ENCODE measurements at regions not wholly inside any gene's neighbourhood (a gene's known extent, or its start where the extent isn't known, plus 50 kb on each side); places are given as distances from the start of the nearest gene placed in this dataset.

DNA sequence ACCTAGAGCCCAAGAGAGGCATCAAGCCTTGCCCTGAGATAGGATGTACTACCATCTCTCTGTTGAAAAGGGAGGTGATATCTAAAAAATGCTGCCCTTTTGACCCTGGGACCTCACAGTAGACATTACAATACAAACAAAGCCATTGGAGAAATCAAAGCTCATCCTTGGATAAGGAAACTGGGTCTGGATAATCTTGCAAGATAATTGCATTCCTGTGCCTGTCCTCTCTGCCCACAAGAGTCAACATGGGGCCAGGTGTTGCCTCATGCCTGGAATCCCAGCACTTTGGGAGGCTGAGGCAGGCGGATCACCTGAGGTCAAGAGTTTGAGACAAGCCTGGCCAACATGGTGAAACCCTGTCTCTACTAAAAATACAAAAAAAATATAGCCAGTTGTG is 57.3 kb upstream of the DLG1 start:
- H3K4me1 ChIP-seq (ENCODE audit: insufficient read depth, low read length), result peaks cover 45% of the 10 kb centered on the region
- H3K4me2 ChIP-seq (ENCODE audit: low read depth, low read length), result no peak overlapping the region
- no peak overlapping the region for H3K4me3 ChIP-seq (replicated peaks in 1 of 3; ENCODE audit: insufficient read depth in 1 of 3, low read depth in 2 of 3, low read length in 3 of 3)
- in situ Hi-C loops (cut with HindIII; ENCODE audit: extremely low pct_ligation_motif_present, low pct_unique_long_range_greater_than_20kb), result no loop called here
- no peaks in the 10 kb centered on the region for H3K27me3 ChIP-seq (ENCODE audit: control insufficient read depth in 1 of 2, insufficient read depth in 2 of 2, low read length in 2 of 2)
- no peaks in the 10 kb centered on the region for H3K36me3 ChIP-seq (replicated peaks in 1 of 2; ENCODE audit: control insufficient read depth in 1 of 2, insufficient read depth in 2 of 2, low read length in 2 of 2)
- no peak overlapping the region for H2AFZ ChIP-seq (ENCODE audit: low read length)
- H3K9ac ChIP-seq (ENCODE audit: insufficient read depth, low read depth, low read length), result no peak overlapping the region
- ChIA-PET CTCF (ENCODE audit: low intra/inter-chr PET ratio, low total read pairs) (no interaction called here), POLR2A (interaction anchor here (1.1 to 3.3 kb wide), 4 partner anchors 9 to 16 kb away, joined by 4 to 51 read pairs (median 20); no protein-coding TSS in a partner anchor)
- no peak overlapping the region for H3K27ac ChIP-seq (ENCODE audit: extremely low read length, insufficient read depth, low read length)
- FAIRE-seq (peak; percentile 94), ATAC-seq (peak; percentile 70), DNase-seq (ENCODE audit: low spot score) (peak; percentile 87)
- no peaks in the 10 kb centered on the region for H3K79me2 ChIP-seq (ENCODE audit: insufficient read depth, low read length)
- 0% methylated on average over 1 of the region's 1 CpG for WGBS (ENCODE audit: low lambda C conversion rate)
- intact Hi-C loops (cut with micrococcal nuclease; ENCODE audit: unreplicated experiment), result no loop called here
- peaks cover 20% of the 10 kb centered on the region for H3K9me3 ChIP-seq (ENCODE audit: low read length)
- no peaks in the 10 kb centered on the region for H4K20me1 ChIP-seq (ENCODE audit: insufficient read depth, low read length)
- no TSS peak for BruUV-seq (replicated peaks)
- TF ChIP-seq STAG1 (CRISPR knock-in tag; IDR thresholded peaks at IDR 0.05) (peak; percentile 8; the same call in 1 of the 2 replicates), ZNF430 (CRISPR knock-in tag; IDR thresholded peaks at IDR 0.05) (0 out of 2 replicates have a peak, but pooled peaks have one; percentile 23), JUND (CRISPR knock-in tag; IDR thresholded peaks at IDR 0.05) (no peak), NCOA2 (CRISPR knock-in tag; IDR thresholded peaks at IDR 0.05) (peak; percentile 85), ZNF605 (CRISPR knock-in tag; IDR thresholded peaks at IDR 0.05) (0 out of 2 replicates have a peak, but pooled peaks have one; percentile 43), ZNF737 (CRISPR knock-in tag; IDR thresholded peaks at IDR 0.05; ENCODE audit: borderline replicate concordance) (no peak), LCORL (IDR thresholded peaks at IDR 0.05) (no peak), LCORL (CRISPR knock-in tag; IDR thresholded peaks at IDR 0.05) (0 out of 2 replicates have a peak, but pooled peaks have one; percentile 13), EP300 (IDR thresholded peaks at IDR 0.05; ENCODE audit: low read depth in 2 of 2, low read length in 2 of 2) (peak in 1 of 2 experiments; percentile 80; a peak in 1 of 4 replicates), EP300 (CRISPR knock-in tag; IDR thresholded peaks at IDR 0.05; ENCODE audit: borderline replicate concordance) (peak; percentile 57; the same call in 1 of the 2 replicates), RERE (CRISPR knock-in tag; IDR thresholded peaks at IDR 0.05; ENCODE audit: low read depth) (peak; percentile 19; the same call in 1 of the 2 replicates), PHF8 (CRISPR knock-in tag; IDR thresholded peaks at IDR 0.05) (no peak), ZMYM2 (CRISPR knock-in tag; IDR thresholded peaks at IDR 0.05) (0 out of 2 replicates have a peak, but pooled peaks have one; percentile 29), CREM (IDR thresholded peaks at IDR 0.05) (peak; percentile 60; the same call in 1 of the 2 replicates), CREM (CRISPR knock-in tag; IDR thresholded peaks at IDR 0.05) (no peak), MXD4 (CRISPR knock-in tag; IDR thresholded peaks at IDR 0.05) (no peak), SOX6 (IDR thresholded peaks at IDR 0.05) (no peak), SOX6 (CRISPR knock-in tag; IDR thresholded peaks at IDR 0.05) (peak; percentile 70; the same call in 1 of the 2 replicates)
- TF ChIP-seq, protein P1, sequence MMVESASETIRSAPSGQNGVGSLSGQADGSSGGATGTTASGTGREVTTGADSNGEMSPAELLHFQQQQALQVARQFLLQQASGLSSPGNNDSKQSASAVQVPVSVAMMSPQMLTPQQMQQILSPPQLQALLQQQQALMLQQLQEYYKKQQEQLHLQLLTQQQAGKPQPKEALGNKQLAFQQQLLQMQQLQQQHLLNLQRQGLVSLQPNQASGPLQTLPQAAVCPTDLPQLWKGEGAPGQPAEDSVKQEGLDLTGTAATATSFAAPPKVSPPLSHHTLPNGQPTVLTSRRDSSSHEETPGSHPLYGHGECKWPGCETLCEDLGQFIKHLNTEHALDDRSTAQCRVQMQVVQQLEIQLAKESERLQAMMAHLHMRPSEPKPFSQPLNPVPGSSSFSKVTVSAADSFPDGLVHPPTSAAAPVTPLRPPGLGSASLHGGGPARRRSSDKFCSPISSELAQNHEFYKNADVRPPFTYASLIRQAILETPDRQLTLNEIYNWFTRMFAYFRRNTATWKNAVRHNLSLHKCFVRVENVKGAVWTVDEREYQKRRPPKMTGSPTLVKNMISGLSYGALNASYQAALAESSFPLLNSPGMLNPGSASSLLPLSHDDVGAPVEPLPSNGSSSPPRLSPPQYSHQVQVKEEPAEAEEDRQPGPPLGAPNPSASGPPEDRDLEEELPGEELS (CRISPR knock-in tag; IDR thresholded peaks at IDR 0.05), result peak; percentile 59

Measured in HepG2 (cell line).